ENCODE measurements at regions not wholly inside any gene's neighbourhood (a gene's known extent, or its start where the extent isn't known, plus 50 kb on each side); places are given as distances from the start of the nearest gene placed in this dataset.

DNA sequence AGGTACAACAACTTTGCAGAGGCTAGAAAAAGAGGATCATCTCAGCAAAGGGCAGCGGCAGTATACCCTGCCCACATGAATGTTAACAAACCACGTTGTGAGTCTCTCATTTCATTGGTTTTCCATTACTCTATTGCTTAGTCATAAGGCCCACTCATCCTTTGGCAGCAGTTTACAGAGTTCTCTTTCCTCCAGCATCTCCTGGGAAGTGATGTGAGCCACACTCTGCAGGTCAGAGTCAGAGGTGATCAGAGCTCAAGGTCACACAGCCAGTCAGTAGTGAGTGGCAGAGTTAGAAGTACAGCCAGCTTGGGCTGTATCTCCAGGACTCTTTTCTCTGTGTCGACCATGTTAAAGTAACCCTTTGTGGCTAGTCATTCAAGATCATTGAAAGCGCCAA, 599.6 kb upstream of the GRAMD2B start:
- TF ChIP-seq, protein P1, sequence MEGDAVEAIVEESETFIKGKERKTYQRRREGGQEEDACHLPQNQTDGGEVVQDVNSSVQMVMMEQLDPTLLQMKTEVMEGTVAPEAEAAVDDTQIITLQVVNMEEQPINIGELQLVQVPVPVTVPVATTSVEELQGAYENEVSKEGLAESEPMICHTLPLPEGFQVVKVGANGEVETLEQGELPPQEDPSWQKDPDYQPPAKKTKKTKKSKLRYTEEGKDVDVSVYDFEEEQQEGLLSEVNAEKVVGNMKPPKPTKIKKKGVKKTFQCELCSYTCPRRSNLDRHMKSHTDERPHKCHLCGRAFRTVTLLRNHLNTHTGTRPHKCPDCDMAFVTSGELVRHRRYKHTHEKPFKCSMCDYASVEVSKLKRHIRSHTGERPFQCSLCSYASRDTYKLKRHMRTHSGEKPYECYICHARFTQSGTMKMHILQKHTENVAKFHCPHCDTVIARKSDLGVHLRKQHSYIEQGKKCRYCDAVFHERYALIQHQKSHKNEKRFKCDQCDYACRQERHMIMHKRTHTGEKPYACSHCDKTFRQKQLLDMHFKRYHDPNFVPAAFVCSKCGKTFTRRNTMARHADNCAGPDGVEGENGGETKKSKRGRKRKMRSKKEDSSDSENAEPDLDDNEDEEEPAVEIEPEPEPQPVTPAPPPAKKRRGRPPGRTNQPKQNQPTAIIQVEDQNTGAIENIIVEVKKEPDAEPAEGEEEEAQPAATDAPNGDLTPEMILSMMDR (IDR thresholded peaks at IDR 0.05) = no peak
- TF ChIP-seq EZH2 (IDR thresholded peaks at IDR 0.05) = no peak
- no peak for TF ChIP-seq EZH2phosphoT487 (IDR thresholded peaks at IDR 0.05)
